Ureter (tissue), 1 donor: ENCODE measurements at regions not wholly inside any gene's neighbourhood (a gene's known extent, or its start where the extent isn't known, plus 50 kb on each side); places are given as distances from the start of the nearest gene placed in this dataset.

Source experiments
- DNase-seq: peaks from one replicate; pipeline ENCODE4 v3.0.0-alpha.2; 2020; ENCODE audit warnings: low spot score
- donor health status: DM: yes; HTN: yes; CAD: no.

DNA sequence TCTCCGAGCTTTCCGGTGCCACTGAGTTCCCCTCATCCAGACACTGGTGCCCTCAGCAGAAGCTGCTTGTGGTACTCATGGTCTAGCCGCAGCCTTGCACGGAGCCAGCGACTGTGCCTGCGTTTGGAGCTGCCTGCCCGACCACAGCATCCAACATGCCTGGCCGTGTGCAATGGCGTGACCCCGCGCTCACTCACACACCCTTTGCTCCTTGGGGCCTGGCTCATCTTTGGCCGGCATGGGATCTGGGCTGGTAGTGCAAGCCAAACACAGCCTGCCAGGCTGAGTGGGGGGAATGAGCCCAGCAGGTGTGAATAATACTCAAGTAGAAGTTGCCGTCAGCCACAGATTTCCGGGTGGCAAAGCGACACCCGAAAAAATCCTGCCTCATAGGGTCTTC, 1178.7 kb upstream of the GBE1 start:
- no peak for DNase-seq

DNA sequence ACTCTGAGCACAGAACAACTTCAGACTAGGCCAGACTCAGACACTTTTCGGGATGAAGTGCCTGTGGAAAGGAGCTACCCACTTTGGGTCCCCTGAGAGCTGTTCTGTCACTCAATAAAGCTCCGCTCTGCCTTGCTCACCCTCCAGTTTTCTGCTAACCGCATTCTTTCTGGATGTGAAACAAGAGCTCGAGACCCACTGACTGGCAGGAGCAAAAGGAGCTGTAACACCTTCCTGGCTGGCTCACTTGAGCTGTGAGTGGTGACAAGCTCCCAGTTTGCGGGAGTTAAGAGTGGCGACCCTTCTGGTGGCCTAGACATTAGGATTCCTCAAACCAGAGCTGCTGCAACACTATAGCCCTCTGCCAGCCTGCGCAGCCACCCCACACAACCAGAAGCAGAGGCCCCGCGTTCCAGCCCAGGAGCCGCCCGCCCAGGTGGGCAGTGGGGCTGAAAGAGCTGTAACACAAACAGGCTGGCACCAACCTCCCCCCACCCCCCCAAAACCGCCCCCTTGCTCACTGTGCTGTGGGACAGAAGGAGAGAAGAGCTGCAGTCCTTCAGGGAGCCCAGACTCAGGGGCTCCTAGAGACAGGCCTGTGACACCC, 1178.1 kb upstream of the GBE1 start:
- DNase-seq = no peak

DNA sequence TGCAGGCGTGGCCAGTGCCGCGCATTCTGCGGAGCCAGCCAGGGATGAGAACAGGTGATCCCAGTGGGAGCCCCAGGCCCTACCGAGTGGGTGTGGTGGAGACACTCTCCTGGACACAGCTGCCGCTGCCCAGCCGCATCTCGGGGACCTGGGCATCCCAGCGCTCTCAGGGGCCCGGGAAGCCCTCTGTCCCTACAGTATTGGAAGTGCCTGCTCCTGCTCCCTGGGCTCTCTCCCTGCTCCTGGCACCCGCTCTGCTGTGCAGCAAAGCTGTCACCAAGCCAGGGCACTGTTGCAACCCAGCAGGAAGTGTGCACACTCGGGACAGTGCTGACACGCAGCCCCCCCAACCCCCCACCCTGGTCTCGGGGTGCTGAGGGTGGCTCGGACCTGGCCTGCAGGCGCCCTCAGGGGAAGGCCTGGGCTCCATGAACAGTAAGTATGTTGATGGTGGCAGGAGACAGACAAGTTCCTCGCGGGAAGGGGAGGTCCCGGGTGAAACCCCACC, 1177.4 kb upstream of the GBE1 start:
- no peak for DNase-seq

DNA sequence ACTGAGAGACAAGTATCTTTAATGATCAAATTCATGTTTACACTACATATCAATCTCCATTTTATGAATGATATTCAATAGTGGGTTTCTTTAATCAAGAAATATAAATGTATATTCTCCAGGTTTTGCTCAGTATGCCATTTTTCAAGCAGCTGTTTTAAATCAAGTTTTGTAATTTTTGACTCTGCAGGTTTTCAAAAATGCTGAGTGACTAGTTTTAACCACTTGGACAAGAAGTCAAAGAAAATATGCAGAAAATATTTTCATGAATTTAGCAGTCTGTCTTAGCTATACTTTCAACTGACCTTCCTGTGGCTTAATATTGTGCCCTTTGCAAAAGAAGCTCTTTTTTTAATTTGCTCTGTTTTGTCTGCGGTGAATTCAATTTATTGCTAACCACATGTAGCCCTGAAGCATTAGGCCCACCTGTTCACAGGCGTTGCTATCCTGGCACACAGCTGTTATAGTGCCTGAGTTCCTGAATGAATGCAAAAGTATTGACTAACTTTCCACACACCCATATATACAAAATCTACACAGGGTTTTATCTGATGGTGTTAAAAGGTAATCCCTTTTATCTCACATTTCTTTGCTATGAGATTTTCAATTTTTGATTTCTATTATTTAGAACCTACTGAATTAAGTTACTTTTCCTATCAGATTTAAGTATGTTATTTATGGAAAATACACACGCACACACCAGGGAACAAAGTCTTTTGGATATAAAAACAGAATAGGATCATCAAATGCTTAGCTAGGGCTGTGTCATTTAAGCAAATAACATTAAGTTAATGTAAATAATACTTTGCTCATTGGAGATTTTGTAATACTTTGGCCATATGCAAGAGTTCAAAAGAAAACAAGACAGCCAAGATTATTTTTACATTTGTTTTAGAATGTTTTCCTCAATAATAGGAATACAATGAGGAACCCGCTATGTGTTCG, 1166.1 kb upstream of the GBE1 start:
- DNase-seq = no peak

DNA sequence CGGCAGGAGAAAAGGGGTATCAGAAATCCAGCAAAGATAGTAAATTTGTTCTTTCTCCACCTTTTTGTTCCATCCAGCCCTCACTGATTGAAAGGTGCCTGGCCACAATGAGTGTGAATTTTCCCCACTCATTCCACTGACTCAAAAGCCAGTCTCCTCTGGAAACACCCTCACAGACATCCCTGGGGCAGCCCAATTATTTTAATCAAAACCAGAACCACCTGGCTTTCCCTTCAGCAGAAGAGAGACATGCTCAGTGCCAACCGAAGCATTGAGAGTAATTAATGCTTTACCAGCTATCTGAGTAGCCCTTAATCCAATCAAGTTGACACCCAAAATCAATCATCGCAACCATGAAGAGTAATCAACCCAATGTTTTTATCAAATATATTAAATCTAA, 1129.6 kb upstream of the GBE1 start:
- no peak for DNase-seq

DNA sequence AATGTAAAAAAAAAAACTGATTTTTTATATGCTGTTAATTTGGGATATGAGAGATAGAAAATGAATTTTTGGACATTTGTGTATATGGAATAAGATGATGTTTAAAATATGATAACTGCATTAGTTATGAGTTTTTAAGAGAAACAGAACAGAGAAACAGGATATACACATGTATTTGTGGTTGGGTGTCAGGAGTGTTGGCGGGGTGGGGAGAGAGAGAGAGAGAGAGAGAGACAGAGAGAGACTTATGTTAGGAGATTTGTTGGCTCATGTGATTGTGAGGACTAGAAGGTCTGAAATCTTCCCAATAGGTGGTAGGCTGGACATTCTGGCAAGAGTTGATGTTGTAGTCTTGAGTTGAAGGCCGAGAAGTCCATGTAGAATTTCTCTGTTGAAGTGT, 1121.6 kb upstream of the GBE1 start:
- DNase-seq = no peak

DNA sequence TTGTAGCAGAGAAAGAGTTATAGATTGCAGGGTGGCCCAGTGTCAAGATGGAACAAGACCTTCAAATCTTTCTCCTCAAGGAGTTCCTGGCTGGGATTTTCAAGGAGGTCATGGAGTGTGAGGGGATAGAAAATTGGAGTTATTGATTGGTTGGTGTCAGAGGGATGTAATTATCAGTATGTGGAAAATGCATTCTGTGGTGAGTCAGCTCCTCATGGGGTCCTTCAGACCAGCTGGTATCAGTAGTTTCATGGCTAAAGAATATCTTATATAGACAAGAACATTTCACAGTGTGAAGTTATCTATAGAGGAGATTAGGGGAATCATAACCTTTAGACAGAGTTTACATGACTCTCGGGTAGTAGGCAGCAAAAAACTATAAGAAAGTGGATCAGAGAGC, 1114.0 kb upstream of the GBE1 start:
- no peak for DNase-seq

DNA sequence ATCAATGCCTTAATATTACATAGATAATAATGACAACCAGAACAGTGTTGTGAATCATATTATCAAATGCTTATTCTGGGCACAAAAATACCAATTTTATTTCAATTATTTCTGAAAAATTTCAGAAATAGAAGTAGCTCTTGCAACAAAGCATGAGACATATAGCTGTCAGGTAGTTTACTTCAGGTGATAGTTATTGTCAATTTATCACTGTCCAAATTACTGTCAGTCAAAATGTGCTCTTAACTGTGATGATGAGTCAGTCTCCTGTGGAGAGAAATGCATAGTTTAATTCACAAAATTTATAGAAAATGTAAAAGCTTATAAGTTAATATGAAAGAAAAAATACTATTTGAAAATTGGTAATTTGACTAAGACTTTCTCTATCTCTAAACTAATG, 1078.4 kb upstream of the GBE1 start:
- DNase-seq = no peak

DNA sequence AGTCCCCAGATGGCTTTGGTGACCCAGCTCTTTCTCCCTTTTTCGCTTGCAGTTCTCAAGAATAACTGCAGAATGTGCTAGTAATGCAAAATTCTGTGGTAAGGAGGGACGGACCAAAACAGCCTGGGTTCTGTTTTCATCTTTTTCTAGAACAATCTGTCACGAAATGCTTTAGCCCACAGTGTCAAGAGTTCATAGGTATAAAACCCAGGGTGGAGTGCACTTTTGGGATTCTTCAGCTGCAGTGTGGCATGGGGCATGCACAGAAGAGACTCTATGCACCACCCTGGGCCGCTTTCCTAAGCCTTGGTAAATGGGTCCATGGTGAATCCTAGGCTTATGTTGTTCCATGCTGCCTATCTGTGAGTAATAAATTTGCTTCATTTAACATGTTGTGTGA, 1072.7 kb upstream of the GBE1 start:
- DNase-seq = no peak

DNA sequence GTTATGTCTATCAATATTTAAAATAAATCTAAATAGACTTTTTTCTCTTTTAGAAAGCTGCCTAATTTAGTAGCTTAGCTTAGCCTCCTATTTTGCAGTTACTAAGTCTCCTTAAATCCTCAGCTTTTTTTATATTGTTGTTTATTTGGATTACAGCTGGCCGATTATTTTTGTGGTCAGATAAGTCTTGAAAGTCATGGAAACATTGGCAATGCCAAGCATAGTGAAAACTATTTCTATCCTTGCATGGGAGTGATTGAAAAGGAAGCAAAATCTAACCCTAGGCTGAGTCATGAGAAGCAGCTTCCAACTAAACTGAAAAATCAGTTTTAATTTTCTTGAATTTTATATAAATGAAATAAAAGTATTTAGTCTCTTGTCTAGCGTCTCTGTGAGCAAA, 1063.0 kb upstream of the GBE1 start:
- no peak for DNase-seq

DNA sequence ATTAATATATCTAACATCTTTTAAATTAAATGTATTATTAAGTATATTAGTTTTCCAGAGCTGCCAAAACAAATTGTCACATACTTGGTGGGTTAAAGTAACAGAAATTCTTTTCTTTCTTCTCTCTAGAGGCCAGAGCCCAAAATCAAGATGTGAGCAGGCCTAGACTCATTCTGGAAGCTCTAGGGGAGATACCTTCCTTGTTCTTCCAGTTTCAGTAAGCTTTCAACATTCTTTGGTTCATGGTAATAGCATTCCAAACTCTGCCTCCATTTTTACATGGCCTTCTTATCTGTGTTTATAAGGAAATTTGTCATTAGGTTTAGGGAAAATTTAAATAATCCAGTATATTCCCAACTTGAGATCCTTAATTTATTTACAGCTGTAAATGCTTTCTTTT, 1054.6 kb upstream of the GBE1 start:
- DNase-seq = no peak

DNA sequence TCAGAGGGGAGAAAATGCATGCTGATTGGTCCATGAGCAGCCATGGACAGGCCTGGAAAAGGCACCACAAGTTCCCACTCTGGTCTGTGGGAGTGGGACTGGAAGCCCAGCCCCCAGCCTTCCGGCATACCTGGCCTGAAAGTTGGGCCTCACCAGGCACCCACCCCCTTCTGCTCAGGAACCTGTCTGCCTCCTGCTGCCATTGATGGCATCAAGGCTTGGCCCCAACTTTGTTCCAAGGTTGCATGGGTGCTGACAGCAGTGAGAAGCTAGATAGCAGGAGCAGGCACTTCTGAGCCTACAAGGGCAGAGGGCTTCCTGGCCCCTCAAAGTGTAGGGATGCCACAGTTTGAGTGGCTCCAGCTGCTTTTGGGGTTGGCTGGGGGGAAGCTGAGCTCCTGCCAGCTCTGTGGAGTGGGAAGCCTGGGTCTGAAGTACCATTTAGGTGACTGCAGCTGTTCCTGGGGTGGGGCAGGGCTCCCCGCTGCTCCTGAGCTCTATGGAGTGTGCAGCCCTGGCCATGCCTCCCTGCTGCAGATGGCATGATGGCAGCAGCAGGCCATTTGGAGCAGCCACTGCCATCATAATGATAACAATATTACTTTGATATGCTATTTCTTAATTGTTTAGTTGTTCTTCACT, 1054.1 kb upstream of the GBE1 start:
- DNase-seq = no peak

DNA sequence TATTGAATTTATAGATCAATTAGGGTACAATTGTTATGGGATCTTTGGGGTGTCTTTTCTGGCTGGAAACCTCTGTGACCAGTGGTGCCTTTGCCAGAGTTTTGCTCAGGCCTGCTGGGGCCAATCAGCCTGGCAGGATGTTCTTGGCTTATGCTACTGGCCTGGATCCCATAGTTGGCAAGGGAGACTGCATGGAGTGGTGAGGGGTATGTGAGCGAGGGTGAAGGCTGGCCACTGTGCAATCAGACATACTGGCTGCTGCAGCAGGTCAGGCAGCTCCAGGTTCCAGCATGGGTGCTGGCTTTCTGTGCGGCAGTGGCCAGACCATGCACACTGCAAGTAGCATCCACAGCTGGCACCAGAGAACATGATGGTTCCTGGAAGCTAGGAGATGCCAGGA, 1053.2 kb upstream of the GBE1 start:
- no peak for DNase-seq

DNA sequence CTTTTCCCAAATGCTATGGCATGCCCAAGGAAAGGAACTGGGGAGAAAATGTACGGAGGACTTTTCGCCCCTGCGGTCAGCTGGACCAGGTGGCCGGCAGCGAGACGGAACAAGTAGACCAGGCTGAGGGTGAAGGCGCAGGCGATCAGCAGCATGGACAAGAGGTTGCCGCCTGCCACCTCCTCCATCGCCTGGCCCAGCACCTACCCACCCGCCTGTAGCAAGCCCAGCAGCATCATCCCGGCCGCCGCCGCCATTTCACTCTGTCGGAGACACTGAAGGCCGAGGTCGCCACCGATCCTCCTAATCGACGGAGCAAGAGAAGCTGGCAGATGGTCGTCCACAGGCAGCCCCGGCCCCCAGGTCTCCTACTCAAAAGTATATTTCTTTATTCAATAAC, 1046.3 kb upstream of the GBE1 start:
- DNase-seq = no peak

DNA sequence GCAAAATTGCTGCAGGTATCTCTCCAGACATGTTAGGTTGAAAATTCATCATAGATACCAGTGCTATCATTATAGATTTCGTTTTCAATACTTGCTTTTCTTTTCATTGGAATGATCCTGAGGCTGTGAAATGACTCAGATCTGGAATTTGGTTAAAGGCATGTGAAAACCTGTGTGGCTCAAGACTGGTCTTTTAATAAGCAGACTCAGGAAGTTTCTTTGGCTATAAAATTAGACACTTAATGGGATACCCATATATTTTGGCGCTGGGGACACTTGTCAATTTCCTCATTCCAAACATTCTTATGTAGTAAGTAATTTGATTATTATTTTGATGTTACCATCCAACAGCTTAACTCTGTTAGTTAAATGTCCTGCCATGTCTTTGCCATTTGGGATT, 1041.1 kb upstream of the GBE1 start:
- no peak for DNase-seq

DNA sequence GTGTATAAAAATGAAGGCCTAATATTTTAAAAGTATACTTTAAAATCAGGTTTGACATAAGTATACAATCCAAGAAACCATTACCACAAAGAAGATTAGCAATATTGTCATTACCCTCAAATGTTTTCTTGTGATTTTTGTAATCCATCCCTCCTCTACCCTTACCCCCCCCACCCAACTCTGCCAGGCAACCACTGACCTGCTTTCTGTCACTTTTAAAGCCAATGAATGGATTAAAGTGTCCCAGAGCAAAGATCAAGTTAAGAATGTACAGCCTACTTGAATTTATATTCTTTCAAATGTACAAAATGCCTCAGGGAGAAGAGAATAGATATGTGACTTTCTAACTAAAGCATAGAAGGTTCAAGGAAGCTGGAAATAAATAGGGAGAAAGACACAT, 1038.8 kb upstream of the GBE1 start:
- no peak for DNase-seq

DNA sequence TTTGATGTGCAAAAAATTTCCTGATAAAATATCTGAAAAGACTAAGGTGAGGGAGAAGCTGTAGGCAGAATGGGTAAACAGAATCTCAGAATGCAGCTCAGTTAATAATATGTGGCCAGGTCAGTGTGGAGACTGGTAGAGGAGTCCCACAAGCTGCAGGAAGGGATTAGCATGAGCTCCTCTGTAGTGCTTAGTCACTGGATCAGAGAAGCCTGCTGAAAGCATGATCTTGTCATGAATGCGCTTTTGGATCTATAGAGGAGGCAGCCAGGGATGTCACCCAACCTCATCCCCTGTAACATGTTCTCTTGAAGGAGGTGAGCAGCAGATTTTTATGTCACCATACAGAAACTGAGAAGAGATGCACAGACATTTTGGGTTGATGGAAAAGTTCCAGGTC, 1035.3 kb upstream of the GBE1 start:
- no peak for DNase-seq

DNA sequence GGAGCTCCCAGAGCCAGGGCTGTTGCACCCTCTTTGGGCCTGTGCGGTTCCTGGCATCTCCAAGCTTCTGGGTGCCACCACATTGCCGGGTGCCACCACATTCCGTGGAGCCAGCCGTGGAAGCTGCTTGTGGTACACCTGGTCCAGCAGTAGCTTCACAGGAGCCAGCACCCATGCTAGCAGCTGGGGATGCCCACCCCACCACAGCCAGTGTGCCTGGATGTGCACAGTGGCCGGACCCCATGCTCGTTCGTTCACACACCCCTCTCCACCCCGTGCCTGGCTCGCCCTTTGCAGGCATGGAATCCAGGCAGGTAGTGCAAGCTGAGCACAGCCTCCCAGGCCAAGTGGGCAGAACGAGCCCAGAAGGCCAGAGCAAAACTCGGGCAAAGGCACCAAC, 1029.8 kb upstream of the GBE1 start:
- no peak for DNase-seq

DNA sequence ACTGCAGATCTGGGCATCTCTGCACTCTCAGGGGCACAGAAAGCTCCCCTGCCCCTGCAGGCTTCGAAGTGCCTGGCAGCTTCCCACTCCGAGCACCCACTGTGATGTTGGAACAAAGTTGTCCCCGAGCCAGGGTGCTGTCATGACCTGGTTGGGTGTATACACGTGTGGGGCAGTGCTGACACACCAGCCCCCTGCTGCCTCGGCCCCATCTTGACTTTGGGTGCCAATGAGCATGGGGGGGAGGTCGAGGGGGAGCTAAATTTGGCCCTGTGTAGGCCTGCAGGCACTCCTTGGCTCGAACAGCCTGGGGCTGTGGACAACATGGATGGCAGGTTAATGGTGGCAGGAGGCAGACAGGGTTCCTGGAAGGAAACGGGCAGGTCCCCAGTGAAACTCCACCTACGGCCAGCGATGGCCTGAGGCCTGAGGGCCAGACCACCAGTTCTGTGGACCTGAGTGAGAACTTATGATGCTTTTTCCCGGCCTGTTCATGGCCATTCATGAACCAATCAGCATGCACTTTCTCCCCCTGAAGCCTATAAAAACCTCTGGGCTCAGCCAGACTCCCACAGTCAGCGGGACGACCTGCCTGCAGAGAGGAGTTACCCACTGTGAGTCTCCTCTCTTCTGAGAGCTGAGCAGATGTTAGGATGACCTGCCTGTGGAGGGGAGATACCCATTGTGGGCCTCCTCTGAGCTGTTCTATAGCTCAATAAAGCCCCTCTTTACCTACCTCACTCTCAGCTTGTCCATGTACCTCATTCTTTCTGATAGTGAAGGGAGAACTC, 1029.1 kb upstream of the GBE1 start:
- no peak for DNase-seq

DNA sequence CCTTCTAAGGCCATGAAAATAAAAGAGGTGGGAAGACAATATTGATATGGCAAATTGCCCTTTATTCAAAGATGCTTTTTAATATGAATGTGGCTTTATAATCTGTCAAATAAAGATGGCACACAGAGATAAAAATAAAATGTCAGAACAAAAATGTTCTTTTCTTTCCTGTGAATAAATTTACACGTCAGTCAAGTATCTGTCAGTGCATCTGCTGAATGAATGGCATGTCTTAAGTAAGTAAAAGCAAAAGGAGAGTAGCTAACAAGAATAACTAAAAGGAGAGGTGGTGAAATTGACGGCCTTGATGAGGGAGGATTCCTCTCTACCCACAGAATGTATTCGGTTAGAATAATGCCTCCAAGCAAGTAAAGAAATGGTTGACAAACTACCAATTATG, 1021.7 kb upstream of the GBE1 start:
- no peak for DNase-seq

DNA sequence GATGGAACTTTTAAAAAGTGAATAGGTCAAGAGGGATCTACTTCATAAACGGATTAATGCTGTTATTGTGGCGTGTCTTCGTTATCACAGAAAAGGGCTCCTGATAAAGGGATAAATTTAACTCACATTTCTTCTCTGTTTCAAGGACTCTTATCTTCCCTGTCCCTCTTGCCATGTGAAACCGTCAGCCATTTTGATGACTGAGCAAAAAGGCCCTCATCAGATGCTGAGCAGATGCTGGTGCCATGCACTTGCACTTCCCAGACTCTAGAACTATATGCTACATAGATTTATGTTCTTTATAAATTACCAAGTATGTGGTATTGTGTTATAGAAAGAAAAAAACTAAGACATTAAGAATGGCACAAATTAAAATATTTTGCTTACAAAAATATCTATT, 1011.8 kb upstream of the GBE1 start:
- no peak for DNase-seq

DNA sequence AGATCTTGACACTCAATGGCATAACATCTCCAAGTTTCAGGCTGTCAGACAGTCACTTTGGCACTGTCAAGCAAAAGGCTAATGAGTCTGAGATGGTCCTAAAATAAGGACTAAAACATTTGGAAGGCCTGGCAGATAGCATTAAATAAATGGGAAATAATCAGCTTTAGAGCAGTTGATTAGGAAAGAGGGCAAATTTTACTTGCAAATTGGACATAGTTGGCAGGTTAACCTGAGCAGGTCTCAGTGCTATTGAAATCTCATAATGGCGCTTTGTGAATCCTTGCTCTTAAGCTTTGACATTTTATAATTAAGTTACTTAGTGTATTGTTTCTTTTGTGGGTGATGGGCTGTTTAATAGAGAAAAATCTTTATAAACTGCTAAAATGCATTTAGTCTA, 1003.1 kb upstream of the GBE1 start:
- no peak for DNase-seq
